Pancreas (tissue), 10 donors: ENCODE measurements at regions not wholly inside any gene's neighbourhood (a gene's known extent, or its start where the extent isn't known, plus 50 kb on each side); places are given as distances from the start of the nearest gene placed in this dataset.
A peak's percentile ranks its signal among the peaks of the same experiment; 100 is the strongest.

Source experiments
- ATAC-seq, 4 donors: fragments of 200-7000 bp; cut with Tn5 transposase; one replicate each; pipeline versions ENCODE4 v1.8.0 to v1.9.1; 2020; ENCODE audit warnings: mild to moderate bottlenecking in 4 of 4, moderate library complexity in 4 of 4
- DNase-seq, 6 donors: peaks; one replicate each; pipeline ENCODE4 v3.0.0-alpha.2; 2020
- FAIRE-seq: peaks from 2 replicates; lab custom pipeline; 2012; peaks lifted over from hg19 to GRCh38; lab: Jason Lieb, UNC
- H3K27ac ChIP-seq, 4 donors: fragments of 200-600 bp; sonication (generic); 1 replicate in 3 of 4; 2 replicates in 1 of 4; pipeline versions ENCODE4 v1.5.0 to v1.8.0; 2020
- H3K27me3 ChIP-seq, 4 donors: fragments of 200-600 bp; one replicate each; pipeline ENCODE4 v1.8.0; 2021
- H3K36me3 ChIP-seq, 3 donors: fragments of 200-600 bp; sonication (generic) in 1 of 3; one replicate each; pipeline versions ENCODE4 v1.5.0 to v1.8.0; 2020 to 2021
- H3K4me1 ChIP-seq, 3 donors: fragments of 200-600 bp; one replicate each; pipeline ENCODE4 v1.8.0; 2021
- H3K4me3 ChIP-seq, 4 donors: fragments of 200-600 bp; sonication (generic) in 2 of 4; one replicate each; pipeline versions ENCODE4 v1.5.0 to v1.8.0; 2020 to 2021
- H3K9me3 ChIP-seq, 4 donors: fragments of 200-600 bp; one replicate each; pipeline ENCODE4 v1.8.0; 2021
- CTCF ChIP-seq, 4 donors: fragments of 200-600 bp; sonication (generic) in 3 of 4; IDR thresholded peaks; one replicate each; pipeline versions ENCODE4 v1.5.0 to v1.8.0; 2021; ENCODE audit warnings: antibody characterized with exemption in 4 of 4
- WGBS, 2 donors: extraction: QIAGEN DNeasy Blood & Tissue Kit; methylation state at CpG; one replicate each; pipeline ENCODE4 v1.1.7; 2013; 5-methylcytosine and 5-hydroxymethylcytosine counted together
- intact Hi-C, 3 donors: fragments of 100-400 bp; cut with DNase I; formaldehyde crosslinking; loops; one replicate each; pipeline versions ENCODE4 v1.11.1 to v1.14.2; 2022
- donor health status: healthy with polysubstance abuse.
- donor health status: DM: no; HTN: no; CAD: no; lungs with moderate emphysema.
- donor health status: DM: no; HTN: no; CAD: no.
- donor health status: control.
- donor health status: control.
- donor health status: Bipolar disorder and iron deficiency.
- donor health status: DM: yes; HTN: yes; CAD: no.
- donor health status: DM: no; HTN: no; CAD: no.
- donor health status: DM: no; HTN: no; CAD: no.
- donor health status: DM: yes; HTN: yes; CAD: no.

GRCh38 chr20:11296951-11297350 is 620.7 kb upstream of the BTBD3 start:
- TF ChIP-seq CTCF (IDR thresholded peaks at IDR 0.05) = no peak
- no peak overlapping the region for H3K4me3 ChIP-seq
- ATAC-seq = no peak
- H3K36me3 ChIP-seq = no peaks in the 10 kb centered on the region
- H3K27me3 ChIP-seq = no peaks in the 10 kb centered on the region
- no peak for DNase-seq
- no peak for FAIRE-seq
- no peaks in the 10 kb centered on the region for H3K9me3 ChIP-seq
- H3K4me1 ChIP-seq = no peaks in the 10 kb centered on the region
- no peak overlapping the region for H3K27ac ChIP-seq
- intact Hi-C loops = no loop called here

- DNase-seq = no peak
- Histone ChIP-seq H3K9me3 (no peaks in the 10 kb centered on the region), H3K27me3 (no peaks in the 10 kb centered on the region), H3K4me3 (no peak overlapping the region), H3K27ac (no peak overlapping the region), H3K36me3 (no peaks in the 10 kb centered on the region), H3K4me1 (no peaks in the 10 kb centered on the region)
- TF ChIP-seq CTCF (IDR thresholded peaks at IDR 0.05) = no peak
- intact Hi-C loops = no loop called here
- 62 to 64% methylated on average over 10 of the region's 10 CpGs for WGBS, 2 donors
- ATAC-seq = peak in 1 of 4 donors; percentile 17
- no peak for FAIRE-seq
These were observed 616.0 kb upstream of the BTBD3 start for GRCh38 chr20:11301699-11302098.

GRCh38 chr20:11302436-11302835 is 615.3 kb upstream of the BTBD3 start:
- intact Hi-C loops = no loop called here
- 77 to 80% methylated on average over 3 of the region's 3 CpGs for WGBS, 2 donors
- DNase-seq = no peak

GRCh38 chr20:11304795-11305194 is 612.9 kb upstream of the BTBD3 start:
- Histone ChIP-seq H3K36me3 (no peaks in the 10 kb centered on the region), H3K9me3 (no peaks in the 10 kb centered on the region), H3K27me3 (no peaks in the 10 kb centered on the region), H3K4me1 (no peaks in the 10 kb centered on the region), H3K27ac (no peak overlapping the region), H3K4me3 (no peak overlapping the region)
- TF ChIP-seq CTCF (IDR thresholded peaks at IDR 0.05) = no peak
- FAIRE-seq (no peak), ATAC-seq (no peak), DNase-seq (no peak)
- 70 to 82% methylated on average over 3 of the region's 3 CpGs for WGBS, 2 donors
- intact Hi-C loops = no loop called here

More at GRCh38 chr20:11302436-11302835, 615.3 kb upstream of the BTBD3 start:
- FAIRE-seq (no peak), ATAC-seq (no peak)
- TF ChIP-seq CTCF (IDR thresholded peaks at IDR 0.05) = no peak
- H3K9me3 ChIP-seq = no peaks in the 10 kb centered on the region
- H3K4me1 ChIP-seq = no peaks in the 10 kb centered on the region
- no peaks in the 10 kb centered on the region for H3K27me3 ChIP-seq
- H3K27ac ChIP-seq = no peak overlapping the region
- no peak overlapping the region for H3K4me3 ChIP-seq
- no peaks in the 10 kb centered on the region for H3K36me3 ChIP-seq

GRCh38 chr20:11305406-11305805 is 612.3 kb upstream of the BTBD3 start:
- ATAC-seq (peak in 3 of 4 donors; percentile 44 to 62 (median 55)), FAIRE-seq (no peak), DNase-seq (no peak)
- H3K36me3 ChIP-seq = no peaks in the 10 kb centered on the region
- no peak overlapping the region for H3K4me3 ChIP-seq
- no peaks in the 10 kb centered on the region for H3K9me3 ChIP-seq
- no peaks in the 10 kb centered on the region for H3K27me3 ChIP-seq
- WGBS, 2 donors = 40 to 41% methylated on average over 2 of the region's 2 CpGs
- no peak for TF ChIP-seq CTCF (IDR thresholded peaks at IDR 0.05)
- H3K27ac ChIP-seq = no peak overlapping the region
- intact Hi-C loops = no loop called here
- H3K4me1 ChIP-seq = no peaks in the 10 kb centered on the region
